ENCODE measurements at regions not wholly inside any gene's neighbourhood (a gene's known extent, or its start where the extent isn't known, plus 50 kb on each side); places are given as distances from the start of the nearest gene placed in this dataset.

GRCh38 chr3:72210261-72210660, 425.3 kb upstream of the PROK2 start:
- Mint-ChIP-seq H3K4me1 (peaks cover 6% of the 10 kb centered on the region), H3K27ac (no peak overlapping the region), H3K36me3 (no peaks in the 10 kb centered on the region), H3K4me3 (no peak overlapping the region), H3K27me3 (ENCODE audit: low read depth in 3 of 3) (peaks cover 0 to 5% (median 3%) of the 10 kb centered on the region in 3 donors), H3K9me3 (peaks cover 3 to 8% (median 6%) of the 10 kb centered on the region in 7 donors)
- no CpG with 5 or more reads among the region's 8 CpGs for WGBS (ENCODE audit: insufficient coverage)
- no peak for DNase-seq
- intact Hi-C loops (cut with micrococcal nuclease), result no loop called here
- no peak overlapping the region for H3K4me2 ChIP-seq (replicated peaks; ENCODE audit: extremely low read depth, low read length, poor library complexity, severe bottlenecking)
- peaks cover 4 to 8% of the 10 kb centered on the region in 2 donors for H3K9me3 ChIP-seq (replicated peaks in 1 of 2; ENCODE audit: control insufficient read depth in 1 of 2, insufficient read depth in 1 of 2, low read length in 2 of 2)
- no peak overlapping the region for H3K9ac ChIP-seq (ENCODE audit: insufficient read depth, low read length, poor library complexity, severe bottlenecking)
- TF ChIP-seq, protein P1, sequence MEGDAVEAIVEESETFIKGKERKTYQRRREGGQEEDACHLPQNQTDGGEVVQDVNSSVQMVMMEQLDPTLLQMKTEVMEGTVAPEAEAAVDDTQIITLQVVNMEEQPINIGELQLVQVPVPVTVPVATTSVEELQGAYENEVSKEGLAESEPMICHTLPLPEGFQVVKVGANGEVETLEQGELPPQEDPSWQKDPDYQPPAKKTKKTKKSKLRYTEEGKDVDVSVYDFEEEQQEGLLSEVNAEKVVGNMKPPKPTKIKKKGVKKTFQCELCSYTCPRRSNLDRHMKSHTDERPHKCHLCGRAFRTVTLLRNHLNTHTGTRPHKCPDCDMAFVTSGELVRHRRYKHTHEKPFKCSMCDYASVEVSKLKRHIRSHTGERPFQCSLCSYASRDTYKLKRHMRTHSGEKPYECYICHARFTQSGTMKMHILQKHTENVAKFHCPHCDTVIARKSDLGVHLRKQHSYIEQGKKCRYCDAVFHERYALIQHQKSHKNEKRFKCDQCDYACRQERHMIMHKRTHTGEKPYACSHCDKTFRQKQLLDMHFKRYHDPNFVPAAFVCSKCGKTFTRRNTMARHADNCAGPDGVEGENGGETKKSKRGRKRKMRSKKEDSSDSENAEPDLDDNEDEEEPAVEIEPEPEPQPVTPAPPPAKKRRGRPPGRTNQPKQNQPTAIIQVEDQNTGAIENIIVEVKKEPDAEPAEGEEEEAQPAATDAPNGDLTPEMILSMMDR (IDR thresholded peaks at IDR 0.05), result no peak
- peaks cover 17 to 23% of the 10 kb centered on the region in 2 donors for H3K4me1 ChIP-seq (ENCODE audit: control insufficient read depth in 1 of 2, insufficient read depth in 2 of 2, low read length in 2 of 2)
- H3K36me3 ChIP-seq (replicated peaks in 1 of 2; ENCODE audit: control insufficient read depth in 1 of 2, insufficient read depth in 2 of 2, low read length in 2 of 2), result no peaks in the 10 kb centered on the region
- H3K79me2 ChIP-seq (ENCODE audit: insufficient read depth, low read length), result no peaks in the 10 kb centered on the region
- no peaks in the 10 kb centered on the region for H4K20me1 ChIP-seq (ENCODE audit: insufficient read depth, low read length)
- no peak overlapping the region for H2AFZ ChIP-seq (ENCODE audit: insufficient read depth, low read depth, low read length, poor library complexity, severe bottlenecking)
- H3K4me3 ChIP-seq (replicated peaks in 1 of 3; ENCODE audit: low read depth in 2 of 3, low read length in 3 of 3), result no peak overlapping the region
- no peak overlapping the region for H3K27ac ChIP-seq (ENCODE audit: low read depth in 1 of 2, low read length in 2 of 2)
- H3K27me3 ChIP-seq (ENCODE audit: control insufficient read depth in 2 of 2, insufficient read depth in 2 of 2, low read length in 2 of 2), result no peaks in the 10 kb centered on the region

GRCh38 chr3:72205297-72205826, 420.4 kb upstream of the PROK2 start:
- Mint-ChIP-seq H3K27me3 (ENCODE audit: low read depth in 3 of 3) (peaks cover 0 to 9% (median 3%) of the 10 kb centered on the region in 3 donors), H3K4me3 (no peak overlapping the region), H3K36me3 (no peaks in the 10 kb centered on the region), H3K9me3 (peaks cover 7 to 17% (median 9%) of the 10 kb centered on the region in 7 donors), H3K4me1 (peaks cover 2% of the 10 kb centered on the region), H3K27ac (no peak overlapping the region)
- WGBS (ENCODE audit: insufficient coverage), result 90% methylated on average over 2 of the region's 8 CpGs
- no peaks in the 10 kb centered on the region for H4K20me1 ChIP-seq (ENCODE audit: insufficient read depth, low read length)
- no peaks in the 10 kb centered on the region for H3K79me2 ChIP-seq (ENCODE audit: insufficient read depth, low read length)
- H3K27ac ChIP-seq (ENCODE audit: low read depth in 1 of 2, low read length in 2 of 2), result no peak overlapping the region
- no peaks in the 10 kb centered on the region for H3K27me3 ChIP-seq (ENCODE audit: control insufficient read depth in 2 of 2, insufficient read depth in 2 of 2, low read length in 2 of 2)
- TF ChIP-seq, protein P1 (IDR thresholded peaks at IDR 0.05), result no peak
- H2AFZ ChIP-seq (ENCODE audit: insufficient read depth, low read depth, low read length, poor library complexity, severe bottlenecking), result no peak overlapping the region
- no peaks in the 10 kb centered on the region for H3K36me3 ChIP-seq (replicated peaks in 1 of 2; ENCODE audit: control insufficient read depth in 1 of 2, insufficient read depth in 2 of 2, low read length in 2 of 2)
- H3K9me3 ChIP-seq (replicated peaks in 1 of 2; ENCODE audit: control insufficient read depth in 1 of 2, insufficient read depth in 1 of 2, low read length in 2 of 2), result peaks cover 7% of the 10 kb centered on the region in 2 donors
- no peak overlapping the region for H3K4me3 ChIP-seq (replicated peaks in 1 of 3; ENCODE audit: low read depth in 2 of 3, low read length in 3 of 3)
- no peak overlapping the region for H3K9ac ChIP-seq (ENCODE audit: insufficient read depth, low read length, poor library complexity, severe bottlenecking)
- intact Hi-C loops (cut with micrococcal nuclease), result loop anchor here in 1 of 2 donors (10.0 kb wide), 1 partner anchor 91 kb away; no protein-coding TSS in a partner anchor
- no peaks in the 10 kb centered on the region for H3K4me1 ChIP-seq (ENCODE audit: control insufficient read depth in 1 of 2, insufficient read depth in 2 of 2, low read length in 2 of 2)
- no peak for DNase-seq
- H3K4me2 ChIP-seq (replicated peaks; ENCODE audit: extremely low read depth, low read length, poor library complexity, severe bottlenecking), result no peak overlapping the region
